Activated T-helper 1 cell treated with Interleukin-2 at 50 U/mL for 16 hours (primary cell): ENCODE measurements at regions not wholly inside any gene's neighbourhood (a gene's known extent, or its start where the extent isn't known, plus 50 kb on each side); places are given as distances from the start of the nearest gene placed in this dataset.
A peak's percentile ranks its signal among the peaks of the same experiment; 100 is the strongest.
"Not testable (repeated sequence)": the region's sequence is repeated elsewhere in the genome, so short reads cannot be mapped to it uniquely, and the experiment has no call there.

Experiments used
- DNase-seq: peaks from one replicate; pipeline ENCODE4 v3.0.0-alpha.2; 2020; ENCODE audit warnings: low read depth

DNA sequence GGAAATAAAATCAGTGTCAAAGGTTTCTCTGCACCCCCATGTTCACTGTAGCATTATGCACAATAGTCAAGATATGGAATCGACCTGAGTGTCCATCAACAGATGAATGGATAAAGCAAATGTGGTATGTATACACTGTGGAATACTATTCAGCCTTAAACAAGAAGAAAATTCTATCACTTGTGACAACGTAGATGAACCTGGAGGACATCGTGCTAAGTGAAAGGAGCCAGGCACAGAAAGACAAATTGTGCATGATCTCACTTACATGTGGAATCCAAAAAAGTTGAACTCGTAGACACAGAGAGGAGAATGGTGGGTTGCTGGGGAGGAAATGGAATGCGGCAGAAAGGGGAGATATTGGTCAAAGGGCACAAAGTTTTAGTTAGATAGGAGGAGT, 136.3 kb upstream of the ESR1 start:
- DNase-seq = no peak

- DNase-seq = no peak
Measured at GRCh38 chr6:151674578-151674977, 132.9 kb upstream of the ESR1 start.

- peak; percentile 9 for DNase-seq
Measured at GRCh38 chr6:151675746-151676459, 131.6 kb upstream of the ESR1 start.

GRCh38 chr6:151676460-151676945, 131.0 kb upstream of the ESR1 start:
- no peak for DNase-seq

GRCh38 chr6:151677404-151677803, 130.1 kb upstream of the ESR1 start:
- no peak for DNase-seq

DNA sequence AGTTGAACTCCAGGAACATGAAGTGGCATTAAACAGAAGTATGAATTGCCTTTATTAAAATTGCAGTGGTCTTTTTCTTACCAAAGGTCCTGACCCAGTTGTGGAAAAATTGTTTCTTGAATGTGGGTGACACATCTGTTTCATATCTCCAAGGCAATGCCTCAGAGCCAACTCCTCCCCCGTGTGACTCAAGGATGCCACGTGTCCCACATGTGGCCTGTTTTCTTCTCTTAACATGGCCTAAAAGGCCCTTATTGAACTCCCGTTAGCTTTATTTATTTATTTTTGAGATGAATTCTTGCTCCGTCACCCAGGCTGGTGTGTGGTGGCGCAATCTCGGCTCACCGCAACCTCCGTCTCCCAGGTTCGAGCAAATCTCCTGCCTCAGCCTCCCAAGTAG, 128.4 kb upstream of the ESR1 start:
- no peak for DNase-seq

- DNase-seq = no peak
Measured at GRCh38 chr6:151679941-151680340, 127.5 kb upstream of the ESR1 start.

DNA sequence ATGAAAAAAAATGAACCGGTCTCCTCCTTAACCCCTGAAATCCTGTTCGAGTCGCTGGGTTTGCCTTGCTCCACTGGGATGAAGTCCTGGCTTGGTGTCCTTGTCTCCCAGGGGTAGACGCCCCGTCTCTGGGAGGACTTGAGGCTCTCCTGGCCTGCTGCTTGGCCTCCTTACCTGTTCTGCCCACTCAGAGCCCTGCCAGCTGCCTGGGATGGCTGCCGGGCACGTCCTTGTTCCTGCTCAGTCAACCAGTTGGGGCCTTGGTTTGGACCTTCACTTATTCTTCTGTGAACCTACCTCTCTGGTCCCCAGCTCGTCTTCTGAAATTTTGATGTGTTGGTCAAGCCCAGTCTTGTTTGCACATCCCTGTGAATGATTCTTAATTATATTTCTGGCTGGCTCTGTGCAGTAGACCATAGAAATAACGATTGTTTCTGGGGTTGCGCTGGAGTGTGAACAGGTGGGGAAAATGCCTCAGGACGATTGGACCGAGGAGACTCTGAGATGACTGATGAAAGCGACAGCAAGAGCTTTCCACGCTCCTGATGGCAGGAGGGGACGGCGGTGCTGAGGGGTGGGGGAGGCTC, 126.5 kb upstream of the ESR1 start:
- DNase-seq = no peak

- no peak for DNase-seq
Measured at GRCh38 chr6:151681433-151682059, 125.9 kb upstream of the ESR1 start.

DNA sequence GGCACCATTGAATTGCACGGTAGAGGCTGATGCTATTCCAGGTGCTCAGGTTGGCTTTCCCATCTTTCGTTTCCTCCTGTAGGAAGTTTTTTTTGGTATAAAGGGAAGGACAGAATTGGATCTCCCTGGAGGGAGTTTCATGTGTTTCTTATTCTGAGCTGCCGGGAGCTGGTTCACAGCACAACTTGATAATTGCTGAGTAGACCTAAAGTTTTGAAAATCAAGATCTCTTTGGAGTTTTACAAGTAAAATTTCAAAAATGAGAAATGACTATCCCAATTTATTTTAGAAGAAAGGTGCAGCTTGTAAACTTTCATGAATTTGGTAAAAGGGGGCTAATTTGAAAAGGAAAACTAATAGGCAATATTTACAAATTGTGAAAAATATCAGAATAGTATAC, 125.2 kb upstream of the ESR1 start:
- DNase-seq = no peak

- no peak for DNase-seq
Measured at GRCh38 chr6:151682922-151683321, 124.6 kb upstream of the ESR1 start.

DNA sequence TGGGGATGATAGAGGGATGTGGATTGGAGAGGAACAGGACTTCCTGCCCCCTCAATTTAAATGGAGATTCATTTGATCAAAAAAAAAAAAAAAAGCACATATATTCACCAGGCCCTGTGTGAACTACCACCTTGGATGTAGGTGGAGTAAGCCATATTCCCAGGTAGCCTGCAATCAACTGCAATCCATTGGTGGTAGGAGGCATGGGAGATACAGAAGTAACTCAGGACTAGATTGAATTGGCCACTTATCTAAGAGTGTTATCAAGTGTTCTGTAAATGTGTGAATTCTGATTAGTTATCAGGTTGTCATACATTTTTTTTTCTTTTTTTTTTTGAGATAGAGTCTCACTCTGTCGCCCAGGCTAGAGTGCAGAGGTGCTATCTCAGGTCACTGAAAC, 124.1 kb upstream of the ESR1 start:
- no peak for DNase-seq

DNA sequence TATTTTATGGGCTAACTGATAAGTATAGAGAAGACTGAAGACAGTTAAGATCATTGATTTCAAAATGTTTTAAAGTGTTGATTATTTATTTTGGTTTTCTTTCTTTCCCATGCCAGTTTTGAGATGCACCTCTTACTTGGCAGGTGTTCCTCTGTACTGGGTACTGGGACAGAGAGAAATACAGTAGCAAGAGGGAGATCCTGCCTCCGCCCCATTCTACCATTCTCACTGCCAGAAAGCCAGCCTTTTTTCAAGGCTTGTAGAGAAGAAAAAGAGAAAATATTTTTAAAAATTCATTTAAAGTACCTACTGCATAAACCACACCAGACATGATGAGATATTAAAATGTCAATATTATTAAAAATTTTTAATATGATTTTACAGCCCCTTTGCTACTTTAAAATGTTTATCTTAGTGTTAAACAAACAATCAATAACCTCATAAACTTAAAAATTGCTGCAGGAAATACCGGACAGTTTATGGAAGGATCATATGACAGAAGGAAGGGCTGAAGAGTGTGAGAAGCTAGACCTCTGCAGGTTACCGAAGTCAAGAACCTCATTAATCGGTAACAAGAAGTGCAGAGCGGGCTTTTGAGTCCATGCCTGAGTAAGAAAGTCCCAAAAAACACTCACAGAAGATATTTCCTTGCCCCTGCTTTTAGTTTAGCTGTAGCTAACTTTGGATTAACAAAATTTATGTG, 117.8 kb upstream of the ESR1 start:
- DNase-seq = no peak

- DNase-seq = no peak
Measured at GRCh38 chr6:151690303-151690702, 117.2 kb upstream of the ESR1 start.

DNA sequence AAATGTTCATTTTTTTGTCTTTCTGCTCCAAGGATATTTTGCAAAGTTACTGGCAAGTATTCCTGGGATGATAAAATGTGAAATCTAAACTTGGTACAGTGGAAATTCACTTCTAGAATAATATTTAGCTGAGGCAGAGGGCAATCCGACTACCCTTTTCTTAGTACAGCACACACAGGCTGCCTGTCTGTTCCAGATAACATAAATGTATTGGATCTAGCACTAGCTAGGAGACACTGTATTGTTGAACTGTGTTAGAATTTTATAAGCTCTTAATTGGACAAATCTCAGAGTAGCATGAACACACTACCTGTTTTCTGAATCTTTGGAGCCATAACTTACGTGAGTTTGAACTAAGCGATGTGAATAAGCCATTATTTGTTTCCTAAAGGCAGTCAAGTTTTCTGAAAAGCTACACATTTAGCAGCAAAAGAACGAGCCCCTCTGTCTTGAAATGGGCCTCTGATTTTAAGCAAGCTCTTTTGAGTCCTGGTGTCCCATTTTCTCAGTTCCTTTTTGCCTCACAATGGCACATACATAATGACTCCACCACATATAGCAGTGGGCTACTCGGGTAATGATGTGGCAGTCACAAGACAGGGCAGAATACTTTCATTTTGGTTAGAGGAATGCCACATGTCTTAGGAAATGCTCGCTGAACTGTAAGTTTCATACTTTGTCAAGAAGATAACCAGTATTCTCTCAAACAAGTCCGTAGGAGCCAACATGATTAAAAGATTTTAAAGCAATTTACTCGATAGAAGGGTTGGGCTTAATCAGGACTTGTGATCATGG, 116.5 kb upstream of the ESR1 start:
- DNase-seq = no peak

GRCh38 chr6:151692216-151692615, 115.3 kb upstream of the ESR1 start:
- DNase-seq = no peak

GRCh38 chr6:151693366-151693765, 114.1 kb upstream of the ESR1 start:
- DNase-seq = no peak

GRCh38 chr6:151695156-151695555, 112.3 kb upstream of the ESR1 start:
- no peak for DNase-seq

GRCh38 chr6:151696302-151696701, 111.2 kb upstream of the ESR1 start:
- not testable (repeated sequence) for DNase-seq

DNA sequence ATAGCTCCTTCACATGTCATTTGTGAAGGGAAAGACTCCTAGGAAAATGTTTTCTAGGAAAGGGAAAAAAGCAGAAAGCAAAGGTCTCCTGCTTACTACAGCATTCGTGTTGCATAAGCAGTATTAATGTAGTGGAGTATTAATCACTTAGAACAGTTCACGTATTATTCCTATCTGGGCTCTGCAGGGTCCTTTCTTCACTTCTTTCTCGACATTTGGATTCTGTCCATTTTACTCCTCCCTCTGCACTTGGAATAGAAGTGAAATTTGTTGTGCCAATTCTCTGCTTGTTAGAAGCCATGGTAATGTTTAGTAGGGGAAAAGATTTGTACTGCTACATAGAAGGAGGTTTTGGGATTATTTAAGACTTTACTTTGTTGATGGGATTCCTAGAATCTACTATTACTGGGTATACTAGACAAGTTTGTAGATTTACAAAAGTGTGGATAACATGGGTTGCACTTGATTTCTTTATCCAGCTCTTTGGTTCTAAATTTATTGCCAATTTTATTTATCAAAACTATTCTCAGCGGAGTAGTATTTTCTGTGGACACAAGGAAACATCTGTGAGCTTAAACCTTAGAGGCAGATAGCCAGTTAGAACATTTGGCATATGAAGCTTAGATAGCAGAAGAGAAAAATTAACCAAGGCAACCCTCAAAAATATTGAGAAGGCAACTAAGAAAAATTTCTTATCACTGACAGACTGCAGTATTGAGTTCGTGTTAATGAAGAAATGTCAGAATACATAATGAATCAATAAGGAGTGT, 108.4 kb upstream of the ESR1 start:
- no peak for DNase-seq

- no peak for DNase-seq
Measured at GRCh38 chr6:151699719-151700118, 107.8 kb upstream of the ESR1 start.
